Stimulated activated CD8-positive, alpha-beta memory T cell treated with anti-CD3 and anti-CD28 coated beads, Interleukin-7, amount 100 ng/mL, for 4 hours (primary cell): ENCODE measurements at regions not wholly inside any gene's neighbourhood (a gene's known extent, or its start where the extent isn't known, plus 50 kb on each side); places are given as distances from the start of the nearest gene placed in this dataset.
A peak's percentile ranks its signal among the peaks of the same experiment; 100 is the strongest.
"Not testable (repeated sequence)": the region's sequence is repeated elsewhere in the genome, so short reads cannot be mapped to it uniquely, and the experiment has no call there.

ENCODE experiments used
- DNase-seq, 2 donors: peaks; one replicate each; pipeline ENCODE4 v3.0.0-alpha.2; 2020; ENCODE audit warnings: low read depth in 2 of 2

DNA sequence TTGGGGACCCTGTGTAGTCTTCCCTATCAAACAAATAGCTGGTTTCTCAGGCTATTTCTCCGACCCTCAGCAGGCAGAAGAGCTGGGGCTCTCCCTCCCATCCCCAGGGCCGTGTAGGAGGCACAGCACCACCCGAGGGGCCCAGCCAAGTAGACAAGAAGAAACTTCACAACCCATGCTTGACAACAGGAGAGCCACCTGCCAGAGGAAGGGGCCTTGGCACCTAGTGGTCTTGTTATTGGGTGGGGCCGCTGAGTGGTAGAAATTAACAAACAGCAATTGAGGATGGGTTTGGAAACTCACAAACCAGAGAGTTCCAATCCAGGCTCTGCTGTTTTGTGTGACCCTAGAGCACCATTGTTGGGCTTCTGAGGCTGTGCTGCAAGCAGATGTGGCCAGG lies 108.5 kb upstream of the CHD6 start:
- DNase-seq: no peak

DNA sequence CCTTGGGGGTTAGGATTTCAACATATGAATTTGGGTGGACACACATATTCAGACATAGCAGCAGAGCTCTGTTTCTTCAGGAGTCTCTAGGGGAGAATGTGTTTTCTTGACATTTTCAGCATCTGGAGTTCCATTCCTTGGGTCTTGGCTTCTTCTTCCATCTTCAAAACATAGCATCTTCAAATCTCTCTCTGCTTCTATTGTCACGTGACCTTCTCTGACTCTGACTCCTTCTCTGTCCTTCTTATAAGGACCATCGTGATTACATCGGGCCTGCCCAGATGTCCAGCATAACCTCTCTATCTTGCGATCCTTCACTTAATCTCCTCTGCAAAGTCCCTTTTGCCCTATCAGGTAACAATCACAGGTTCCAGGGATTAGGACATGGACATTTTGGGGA lies 101.0 kb upstream of the CHD6 start:
- no peak for DNase-seq

DNA sequence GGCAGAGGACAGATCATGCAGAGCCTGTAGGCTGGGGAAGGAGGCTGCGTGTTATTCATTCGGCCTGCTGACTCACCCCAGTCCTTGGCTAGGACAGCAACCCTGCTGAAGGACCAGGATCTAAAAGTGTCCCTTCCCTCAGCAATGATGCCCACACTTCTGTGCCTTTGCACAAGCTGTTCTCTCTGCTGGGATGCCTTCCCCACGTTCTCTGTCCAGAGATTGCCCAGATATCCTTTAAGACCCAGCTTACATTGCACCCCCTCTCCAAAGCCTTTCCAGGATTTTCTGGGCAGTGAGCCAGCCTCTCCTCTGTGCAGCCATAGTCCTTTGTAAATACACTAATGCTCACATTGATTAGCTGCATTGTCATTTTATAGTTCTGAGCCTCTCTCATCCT lies 99.3 kb upstream of the CHD6 start:
- no peak for DNase-seq

DNA sequence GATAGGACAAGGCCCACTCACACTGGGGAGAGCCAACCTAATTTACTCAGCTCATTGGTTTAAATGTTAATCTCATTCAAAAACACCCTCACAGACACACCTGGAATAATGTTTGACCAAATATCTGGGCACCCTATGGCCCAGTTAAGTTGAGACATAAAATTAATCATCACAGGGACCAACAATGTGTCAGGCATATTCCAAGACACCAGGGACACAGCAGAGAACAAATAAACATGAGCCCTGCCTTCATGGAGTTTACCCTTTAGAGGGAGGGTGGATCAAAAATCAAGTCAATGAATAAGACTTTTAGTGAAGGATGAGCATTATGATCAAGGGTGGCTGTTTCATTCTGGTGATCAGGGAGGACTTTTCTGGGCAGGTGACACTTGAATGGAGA lies 98.7 kb upstream of the CHD6 start:
- no peak for DNase-seq

DNA sequence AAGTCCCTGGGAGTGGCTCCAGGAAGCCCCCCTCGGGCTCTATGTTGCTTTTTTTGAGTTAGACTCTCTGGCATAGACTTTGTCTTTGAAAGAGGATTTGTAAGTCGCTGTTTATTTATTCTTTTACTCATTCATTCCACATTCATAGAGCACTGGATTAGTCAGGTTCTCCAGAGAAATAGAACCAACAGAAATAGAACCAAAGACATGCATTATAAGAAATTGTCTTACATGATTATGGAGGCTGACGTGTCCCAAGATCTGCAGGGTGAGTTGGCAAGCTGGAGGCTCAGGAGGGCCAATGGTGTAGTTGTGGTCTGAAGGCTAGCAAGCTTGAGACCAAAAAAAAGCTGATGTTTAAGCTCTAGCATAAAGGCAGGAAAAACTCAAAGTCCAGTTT lies 98.3 kb upstream of the CHD6 start:
- DNase-seq: no peak

DNA sequence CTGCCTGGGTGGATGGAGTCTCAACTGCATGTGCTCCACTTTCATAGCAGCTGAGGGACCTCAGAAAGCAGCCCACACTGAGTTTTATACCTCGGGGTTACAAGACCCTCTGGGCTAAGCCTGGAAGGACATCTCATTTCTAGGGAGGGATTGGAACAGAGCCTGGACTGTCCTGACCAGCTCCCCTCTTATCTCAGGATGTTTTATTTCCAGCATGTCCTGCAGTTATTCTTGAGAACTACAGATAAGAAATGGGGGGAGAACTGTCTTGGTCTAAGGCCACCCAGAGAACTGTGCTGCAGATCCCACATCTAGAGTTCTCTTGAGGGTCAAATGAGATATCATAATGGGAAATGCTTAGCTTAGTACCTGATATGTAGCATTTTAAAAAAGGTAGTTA lies 97.3 kb upstream of the CHD6 start:
- no peak for DNase-seq

DNA sequence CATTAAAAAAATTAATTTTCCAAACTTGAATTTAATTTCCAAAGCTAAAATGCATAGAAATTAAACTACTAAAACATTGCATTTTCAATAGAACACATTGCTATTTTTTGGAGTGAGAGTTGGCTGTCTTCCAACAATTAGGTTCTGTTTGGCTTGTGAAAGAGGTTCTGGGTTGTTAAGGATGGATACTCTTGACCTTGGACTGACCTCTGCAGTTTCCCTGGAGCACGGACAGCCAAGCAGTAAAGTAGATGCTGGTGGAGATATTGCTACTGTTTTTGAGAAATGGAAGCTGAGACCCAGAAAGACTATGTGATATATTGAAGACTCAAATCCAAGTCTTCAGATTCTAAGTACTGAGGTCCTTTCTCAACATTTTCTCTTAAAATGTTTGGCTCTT lies 95.9 kb upstream of the CHD6 start:
- no peak for DNase-seq

DNA sequence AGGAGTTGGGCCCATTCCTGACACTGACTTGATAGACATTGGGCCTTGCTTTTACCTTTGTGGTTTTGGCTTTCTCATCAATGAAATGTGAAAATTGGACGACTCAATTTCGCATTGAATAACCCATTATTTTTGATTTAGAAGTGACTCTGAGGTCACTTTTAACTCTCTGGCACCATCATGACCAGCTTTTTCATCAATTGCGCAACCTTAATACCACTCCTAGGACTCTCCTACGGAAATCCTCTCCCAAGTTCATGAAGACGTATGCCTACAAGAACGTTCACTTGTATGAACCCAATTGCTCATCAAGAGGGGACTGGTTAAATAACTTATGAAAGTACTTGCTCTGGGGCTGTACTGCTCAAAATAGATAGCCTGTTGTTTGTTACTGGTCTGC lies 86.7 kb upstream of the CHD6 start:
- DNase-seq: no peak

DNA sequence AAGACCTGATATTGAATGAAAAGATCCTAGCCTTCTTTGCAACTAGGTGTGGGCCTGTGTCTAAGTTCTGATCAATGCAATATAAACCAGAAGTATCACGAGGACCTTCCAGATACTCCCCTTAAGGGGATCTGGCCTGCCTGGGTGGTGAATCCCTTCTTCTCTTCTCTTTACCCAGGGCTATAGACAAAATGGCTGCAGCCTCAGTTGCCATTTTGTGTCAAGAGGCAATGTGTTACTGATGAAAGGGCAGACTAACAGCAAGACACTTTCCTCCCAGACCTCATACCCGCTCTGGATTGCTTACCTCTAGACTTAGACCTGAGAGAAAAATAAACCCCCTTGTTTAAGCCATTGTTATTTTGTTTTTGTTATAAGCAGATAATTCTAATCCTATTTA lies 84.5 kb upstream of the CHD6 start:
- DNase-seq: no peak

DNA sequence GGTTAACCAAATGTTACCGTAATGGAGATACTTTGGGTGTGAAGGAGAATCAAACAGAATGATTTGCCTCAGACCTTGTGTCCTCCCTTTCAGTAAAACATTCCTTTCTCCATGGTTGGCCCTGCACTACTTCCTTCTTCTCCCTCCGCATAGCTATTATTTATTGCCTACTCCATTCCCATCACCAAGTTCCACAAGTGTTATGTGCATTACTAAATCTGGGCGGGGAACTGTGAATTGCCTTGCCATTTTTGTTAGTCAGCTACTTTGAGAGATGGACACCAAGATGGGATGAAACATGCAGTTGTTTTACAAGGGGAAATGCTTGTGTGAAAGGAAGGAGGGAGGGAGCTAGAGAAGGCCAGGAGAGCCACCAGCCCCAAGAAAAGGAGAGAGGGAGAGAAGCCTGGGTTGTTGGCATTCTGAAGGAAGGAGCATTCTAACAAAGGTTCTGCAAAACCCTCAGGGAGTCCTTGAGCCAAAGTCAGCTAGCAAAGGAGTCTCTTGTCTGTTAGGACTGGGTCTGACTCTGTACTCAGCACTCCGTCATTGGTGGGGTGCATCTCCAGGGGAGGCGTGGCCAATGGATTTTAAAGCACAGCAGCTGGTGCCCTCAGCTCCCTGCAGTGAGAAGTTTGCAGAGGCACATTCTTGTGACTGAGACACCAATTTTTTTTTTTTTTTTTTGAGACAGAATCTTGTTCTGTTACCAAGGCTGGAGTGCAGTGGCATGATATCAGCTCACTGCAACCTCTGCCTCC lies 83.6 kb upstream of the CHD6 start:
- DNase-seq: no peak

DNA sequence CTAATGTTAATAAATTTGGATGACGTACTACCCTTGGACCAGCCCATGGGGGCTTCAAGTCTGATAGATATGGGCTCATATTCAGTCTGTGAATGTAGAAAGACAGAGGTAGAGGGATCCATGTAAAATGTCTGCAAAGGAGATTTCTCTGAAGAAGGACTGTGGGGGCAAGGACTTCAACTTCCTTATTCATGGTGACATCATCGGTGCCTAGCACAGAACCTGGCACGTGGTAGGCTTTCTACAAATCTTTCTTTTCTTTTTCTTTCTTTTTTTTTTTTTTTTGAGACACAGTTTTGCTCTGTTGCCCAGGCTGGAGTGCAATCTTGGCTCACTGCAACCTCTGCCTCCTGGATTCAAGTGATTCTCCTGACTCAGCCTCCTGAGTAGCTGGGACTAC lies 81.5 kb upstream of the CHD6 start:
- DNase-seq: not testable (repeated sequence)

DNA sequence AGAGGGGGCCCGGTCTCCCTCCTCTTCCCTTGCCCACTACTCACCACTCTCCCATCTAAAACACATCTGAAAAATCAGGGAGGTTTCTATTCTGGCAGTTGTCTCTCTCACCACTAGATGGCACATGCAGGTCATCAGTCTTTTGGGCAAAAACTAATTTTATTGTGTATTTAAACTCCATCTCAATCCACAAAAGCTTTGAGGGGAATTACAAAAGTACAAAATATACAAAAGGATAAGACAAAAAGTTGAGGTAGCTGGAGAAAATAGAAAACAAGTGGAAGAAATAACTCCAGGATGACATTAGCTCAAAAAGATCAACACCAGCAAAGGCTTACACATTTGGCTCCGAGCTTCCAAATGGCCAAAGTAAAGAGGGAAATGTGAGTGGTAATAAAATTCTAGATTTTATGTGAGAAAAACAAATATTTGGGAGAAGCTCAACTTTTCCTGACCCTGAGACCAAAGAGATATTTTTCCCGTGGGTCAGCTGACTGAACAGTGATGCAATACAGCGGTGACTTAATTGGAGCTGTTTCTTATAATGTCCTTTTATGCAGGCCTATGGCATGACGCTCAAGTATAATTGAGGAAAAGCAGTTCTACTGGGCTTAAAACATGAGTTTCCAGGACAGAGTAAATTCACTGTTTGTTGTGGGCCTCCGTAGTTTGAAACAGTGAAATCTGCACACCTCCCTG lies 79.8 kb upstream of the CHD6 start:
- DNase-seq: no peak

DNA sequence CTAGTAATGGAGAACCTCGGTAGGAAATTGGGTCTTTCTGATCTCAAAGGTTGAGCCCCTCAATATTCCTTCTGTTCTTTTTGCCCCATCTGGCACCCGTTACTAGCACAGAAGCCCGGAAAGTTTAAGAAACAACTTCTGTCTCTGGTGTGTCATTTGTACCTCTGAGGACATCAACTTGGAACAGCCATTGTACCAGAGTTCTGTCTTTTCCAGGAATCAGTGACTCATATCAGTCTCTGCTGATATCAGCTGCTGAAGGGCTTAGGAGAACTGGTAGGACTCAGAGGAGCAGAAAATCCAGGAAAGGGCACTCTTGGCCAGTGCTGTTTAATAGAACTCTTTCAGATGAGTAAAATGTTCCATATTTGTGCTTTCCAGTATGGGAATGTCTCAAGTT lies 78.3 kb upstream of the CHD6 start:
- DNase-seq: no peak

DNA sequence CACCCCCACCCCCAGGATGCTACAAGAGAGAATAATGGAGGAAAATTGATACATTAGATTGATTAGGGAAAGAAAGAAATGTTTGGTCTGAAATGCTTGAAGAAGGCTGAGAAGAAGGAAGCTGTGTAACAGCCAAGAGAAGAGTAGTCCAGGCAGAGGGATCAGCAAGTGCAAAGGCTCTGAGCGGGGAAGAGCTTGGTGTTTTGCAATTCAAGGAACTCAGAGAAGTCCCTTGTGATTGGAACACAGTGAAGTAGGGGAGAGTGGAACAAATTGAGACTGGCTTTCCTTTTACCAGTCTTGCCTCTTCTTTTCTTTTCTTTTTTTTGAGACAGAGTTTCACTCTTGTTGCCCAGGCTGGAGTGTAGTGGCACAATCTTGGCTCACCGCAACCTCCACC lies 76.6 kb upstream of the CHD6 start:
- no peak for DNase-seq

DNA sequence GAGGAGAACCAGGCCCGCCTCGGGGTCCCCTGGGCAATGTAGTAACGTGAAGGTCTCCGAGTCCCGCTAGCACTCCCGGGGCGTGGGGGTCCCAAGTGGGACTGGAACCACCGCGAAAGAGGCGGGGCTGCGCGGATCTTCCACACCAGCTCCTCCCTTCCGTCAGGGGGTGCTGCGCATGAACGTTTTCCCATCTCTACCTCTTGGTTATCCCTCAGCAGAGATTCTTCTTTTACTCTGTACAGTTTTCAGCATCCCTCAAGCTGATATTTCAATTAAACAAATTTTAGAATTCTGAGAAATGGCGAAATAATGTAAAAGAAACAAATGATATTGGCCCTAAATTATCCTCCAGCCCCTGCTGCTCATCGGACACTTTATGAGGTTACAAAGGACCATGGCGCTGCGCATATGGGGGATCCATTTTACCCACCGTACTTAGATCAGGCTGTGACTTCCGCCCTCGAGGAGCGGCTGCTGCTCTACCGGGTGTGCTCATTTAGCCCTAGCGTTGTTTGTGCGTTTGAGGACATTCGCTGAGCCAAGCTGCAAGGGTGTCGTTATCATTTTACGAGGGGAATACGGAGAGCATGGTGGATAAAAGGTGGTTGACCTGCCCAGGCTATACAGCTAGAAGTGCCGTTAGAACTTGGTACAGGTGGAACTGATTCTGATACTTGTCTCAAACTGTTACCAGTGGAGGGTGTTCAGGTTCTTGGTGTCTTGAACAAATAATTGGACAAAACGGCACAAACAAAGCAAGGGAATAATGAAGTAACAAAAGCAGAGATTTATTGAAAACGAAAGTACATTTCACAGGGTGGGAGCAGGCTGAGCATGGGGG lies 75.2 kb upstream of the CHD6 start:
- peak; percentile 69 to 70 for DNase-seq

DNA sequence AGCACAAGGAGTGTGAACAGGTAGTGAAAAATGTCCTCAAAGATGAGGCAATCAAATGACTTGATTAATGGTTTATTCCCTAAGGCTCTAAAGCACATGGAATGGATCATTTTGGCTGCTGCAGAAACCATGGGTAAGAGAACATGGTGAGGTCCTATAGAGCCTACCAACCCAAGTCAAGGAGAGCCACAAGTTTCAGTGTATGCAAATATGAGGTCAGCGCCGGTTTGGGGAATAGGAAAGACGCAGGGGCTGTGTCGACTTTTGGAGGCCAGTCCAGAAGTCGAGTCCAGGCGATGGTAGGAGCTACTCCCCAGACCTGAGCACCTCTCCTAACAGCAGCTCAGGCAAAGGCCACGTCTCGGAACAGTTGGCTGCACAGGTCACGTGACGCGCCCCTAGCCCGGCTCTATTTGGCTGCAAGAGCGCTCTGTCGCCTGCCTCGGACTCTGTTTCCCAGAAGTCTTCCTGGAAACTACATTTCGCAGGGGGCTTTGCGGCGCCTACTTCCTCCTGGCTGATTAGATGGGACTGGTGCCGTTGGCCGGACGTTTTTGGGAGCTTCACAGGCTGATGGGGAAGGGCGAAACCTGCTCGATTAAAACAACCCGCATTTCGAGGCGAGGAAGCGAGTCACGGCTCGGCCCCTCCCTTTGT lies 74.4 kb upstream of the CHD6 start:
- DNase-seq: peak; percentile 32 to 62

DNA sequence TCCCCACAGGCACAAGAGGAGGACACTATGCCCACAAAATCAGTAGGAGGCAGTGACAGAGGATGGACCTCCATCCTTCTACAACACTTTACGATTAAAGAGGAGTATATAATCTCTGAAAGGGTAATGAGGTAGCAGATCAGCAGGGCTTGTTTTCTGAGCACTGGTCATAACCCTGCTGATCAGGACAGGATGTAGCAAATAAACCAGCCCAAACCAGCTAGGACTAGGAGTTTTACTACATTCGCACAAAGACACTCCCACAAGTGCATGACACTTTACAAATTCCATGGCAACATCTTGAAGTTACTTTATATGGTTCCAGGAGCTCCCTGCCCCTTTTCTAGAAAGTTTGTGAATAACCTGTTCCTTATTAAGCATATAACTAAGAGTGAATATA lies 73.3 kb upstream of the CHD6 start:
- DNase-seq: no peak

DNA sequence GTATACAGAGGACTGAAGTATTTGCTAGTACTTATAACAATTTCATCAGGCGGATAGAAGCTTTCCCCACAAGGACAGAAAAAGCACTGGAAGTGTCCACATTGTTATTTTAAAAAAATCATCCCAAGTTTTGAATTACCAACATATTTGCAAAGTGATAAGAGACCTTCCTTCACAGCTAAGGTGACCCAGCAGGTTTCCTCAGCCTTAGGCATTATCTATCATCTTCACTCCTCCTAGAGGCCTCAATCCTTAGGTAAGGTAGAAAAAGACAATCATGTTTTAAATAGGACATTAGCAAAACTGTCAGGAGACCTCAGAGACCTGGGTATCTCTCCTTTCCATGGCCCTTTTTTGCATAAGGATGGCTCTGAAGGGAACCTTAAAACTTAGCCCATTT lies 72.5 kb upstream of the CHD6 start:
- DNase-seq: no peak

DNA sequence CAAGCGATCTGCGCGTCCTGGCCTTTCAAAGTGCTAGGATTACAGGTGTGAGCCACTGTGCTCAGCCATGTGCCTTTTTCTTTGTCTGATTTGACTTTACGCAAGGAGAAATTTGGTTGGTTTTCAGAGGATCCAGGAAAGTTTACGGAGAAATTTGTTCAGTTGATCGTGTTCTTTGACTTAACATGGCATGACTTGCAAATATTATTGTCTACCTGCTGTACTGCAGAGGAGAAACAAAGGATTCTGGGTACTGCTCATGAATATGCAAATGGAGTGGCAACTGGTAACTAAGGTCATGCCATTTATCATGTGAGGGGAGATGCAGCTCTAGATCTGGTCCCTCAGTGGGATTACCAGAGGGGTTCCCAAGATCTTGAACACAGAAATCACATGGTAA lies 68.8 kb upstream of the CHD6 start:
- DNase-seq: no peak

DNA sequence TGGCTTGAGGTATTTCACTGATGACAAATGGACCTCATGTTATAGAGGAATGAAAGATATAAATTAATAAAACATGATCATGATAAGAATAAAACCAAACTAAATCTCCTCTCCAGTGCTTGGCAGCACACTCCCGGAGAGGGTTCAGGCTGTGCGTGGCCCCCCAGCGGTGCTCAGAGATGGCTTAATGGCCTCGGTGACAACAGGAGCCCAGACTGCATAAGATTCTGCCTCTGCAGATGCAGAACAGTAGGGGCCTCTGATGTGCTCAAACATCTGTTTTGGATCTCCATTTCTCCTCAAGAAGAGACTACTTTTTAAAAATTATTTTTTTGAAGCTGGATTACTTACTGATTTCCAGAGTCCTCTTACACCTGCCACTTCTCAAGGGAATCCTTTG lies 67.0 kb upstream of the CHD6 start:
- not testable (repeated sequence) for DNase-seq

DNA sequence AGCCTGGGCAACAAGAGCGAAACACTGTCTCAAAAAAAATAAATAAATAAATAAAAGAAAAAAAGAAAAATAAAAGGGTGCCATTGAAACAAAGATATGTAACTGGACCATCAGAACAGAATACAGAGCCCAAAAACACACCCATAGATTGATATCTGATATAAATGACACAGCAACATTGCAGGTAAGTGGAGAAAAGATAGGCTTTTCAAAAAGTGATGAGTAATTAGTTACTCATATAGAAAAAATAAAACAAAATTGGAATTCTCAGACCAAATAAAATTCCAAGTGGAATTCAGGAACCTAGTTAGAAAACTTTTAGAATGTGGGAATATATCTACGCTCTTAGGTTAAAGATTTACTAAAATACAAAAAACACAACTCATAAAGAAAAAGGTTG lies 60.6 kb upstream of the CHD6 start:
- no peak for DNase-seq

DNA sequence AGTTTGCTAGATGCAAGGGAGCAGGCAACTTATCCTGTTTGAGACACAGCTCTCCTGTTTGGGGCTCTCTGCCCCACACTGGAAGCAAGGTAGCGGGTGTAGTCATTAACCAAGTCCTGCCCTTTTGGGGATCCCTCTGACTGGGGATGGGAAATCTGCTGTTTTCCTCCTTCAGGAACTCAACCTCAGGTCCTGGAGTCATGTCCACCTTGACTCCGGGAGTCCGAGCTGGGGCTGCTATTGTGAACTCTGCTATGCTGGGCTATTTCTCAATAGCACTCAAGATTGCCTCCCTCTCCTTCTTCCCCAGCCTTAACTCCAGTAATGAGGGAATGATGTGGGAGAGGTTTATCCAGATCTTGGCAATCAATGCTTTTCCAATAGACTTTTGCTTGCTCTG lies 54.1 kb upstream of the CHD6 start:
- no peak for DNase-seq
